ENCODE measurements at regions not wholly inside any gene's neighbourhood (a gene's known extent, or its start where the extent isn't known, plus 50 kb on each side); places are given as distances from the start of the nearest gene placed in this dataset.

DNA sequence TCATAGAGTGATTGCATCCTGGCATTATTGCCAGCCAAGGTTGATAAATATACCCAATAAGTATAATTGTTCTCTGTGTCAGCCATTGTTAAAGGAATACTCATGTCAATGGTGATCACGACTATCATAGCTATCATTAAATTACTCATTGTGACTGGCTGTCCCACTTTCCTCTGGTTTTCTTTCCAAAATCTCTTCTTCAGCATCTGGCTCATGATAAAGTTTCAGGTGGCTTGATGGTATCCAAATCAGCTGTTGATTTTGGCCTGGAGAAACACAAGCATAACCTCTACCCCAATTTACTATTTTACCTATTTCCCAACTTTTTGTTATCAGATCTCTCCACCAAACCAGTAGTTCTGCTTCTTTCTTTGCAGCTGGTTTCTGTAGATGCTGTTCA, 67.1 kb upstream of the SPIN2A start:
- Histone ChIP-seq H3K4me3 (no peak overlapping the region), H3K9me3 (no peaks in the 10 kb centered on the region), H3K4me2 (no peak overlapping the region), H3K27ac (no peak overlapping the region), H3K4me1 (no peaks in the 10 kb centered on the region), H3K9ac (no peak overlapping the region), H3K27me3 (peaks cover 81% of the 10 kb centered on the region), H3K36me3 (no peaks in the 10 kb centered on the region), H4K20me1 (no peaks in the 10 kb centered on the region)
- TF ChIP-seq Cebpa-rat (IDR thresholded peaks at IDR 0.05): no peak

DNA sequence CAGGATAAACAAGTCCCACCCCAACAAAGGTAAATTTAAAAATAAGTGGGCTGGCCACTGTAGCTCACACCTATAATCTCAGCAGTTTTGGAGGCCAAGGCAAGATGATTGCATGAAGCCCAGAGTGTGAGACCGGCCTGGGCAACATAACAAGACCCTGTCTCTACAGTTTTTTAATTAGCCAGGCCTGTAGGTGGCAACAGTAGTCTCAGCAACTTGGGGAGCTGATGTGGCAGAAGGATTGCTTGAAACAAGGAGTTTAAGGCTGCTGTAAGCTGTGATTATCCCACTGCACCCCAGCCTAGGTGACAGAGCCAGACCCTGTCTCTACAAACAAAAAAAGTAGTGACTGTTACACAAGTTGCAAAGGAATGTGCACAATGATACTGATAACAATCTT, 74.6 kb upstream of the FAAH2 start:
- no peak overlapping the region for H3K9ac ChIP-seq
- H4K20me1 ChIP-seq: no peaks in the 10 kb centered on the region
- H3K4me2 ChIP-seq: no peak overlapping the region
- peaks cover 16% of the 10 kb centered on the region; the same call in 1 of the 2 replicates for H3K9me3 ChIP-seq
- no peak overlapping the region for H3K27ac ChIP-seq
- H3K27me3 ChIP-seq: peaks cover 59% of the 10 kb centered on the region
- H3K4me3 ChIP-seq: no peak overlapping the region
- no peak for TF ChIP-seq Cebpa-rat (IDR thresholded peaks at IDR 0.05)
- H3K36me3 ChIP-seq: no peaks in the 10 kb centered on the region
- no peaks in the 10 kb centered on the region for H3K4me1 ChIP-seq

GRCh38 chrX:57227691-57228090, 58.8 kb upstream of the FAAH2 start:
- Histone ChIP-seq H3K4me2 (no peak overlapping the region), H3K4me3 (no peak overlapping the region), H4K20me1 (no peaks in the 10 kb centered on the region; the same call in 1 of the 2 replicates), H3K4me1 (no peaks in the 10 kb centered on the region), H3K36me3 (no peaks in the 10 kb centered on the region), H3K9ac (no peak overlapping the region), H3K27me3 (peaks cover 97% of the 10 kb centered on the region), H3K27ac (no peak overlapping the region), H3K9me3 (peaks cover 7% of the 10 kb centered on the region)
- no peak for TF ChIP-seq Cebpa-rat (IDR thresholded peaks at IDR 0.05)

DNA sequence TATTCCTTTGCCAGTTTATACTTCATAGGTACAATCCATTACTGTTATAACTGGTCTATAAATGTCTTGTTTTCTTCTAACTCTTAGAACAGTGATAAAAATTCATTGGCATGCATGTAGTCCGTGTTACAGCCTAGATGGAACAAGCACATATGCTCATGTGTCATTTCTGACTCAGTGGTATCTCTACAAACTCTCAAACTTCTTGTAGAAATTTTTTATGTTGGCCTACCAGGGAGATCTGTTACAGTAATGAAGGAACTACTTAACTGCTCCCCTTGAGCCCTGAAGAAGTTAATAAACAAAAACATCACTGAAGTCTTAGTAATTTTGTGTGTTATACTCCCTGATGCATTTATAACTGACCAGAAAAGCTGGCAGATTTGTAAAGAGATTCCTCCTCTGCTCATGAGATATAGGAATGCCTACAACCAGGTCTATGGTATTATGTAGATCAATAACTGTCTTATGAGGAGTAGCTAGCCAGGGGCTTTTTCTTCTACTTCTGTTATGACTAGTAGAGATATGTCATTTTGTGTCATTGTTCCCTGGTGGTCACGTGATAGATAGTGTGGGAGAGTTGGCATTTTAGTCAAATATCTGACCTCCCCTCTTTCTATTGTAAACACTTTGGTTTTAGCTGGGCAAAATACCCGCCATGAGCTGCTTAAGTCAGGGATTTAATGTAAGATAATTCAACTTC, 53.7 kb upstream of the FAAH2 start:
- H3K9me3 ChIP-seq: peaks cover 2% of the 10 kb centered on the region; the same call in 1 of the 2 replicates
- no peaks in the 10 kb centered on the region; the same call in 1 of the 2 replicates for H4K20me1 ChIP-seq
- no peak overlapping the region for H3K4me2 ChIP-seq
- no peaks in the 10 kb centered on the region for H3K36me3 ChIP-seq
- peaks cover 82% of the 10 kb centered on the region for H3K27me3 ChIP-seq
- H3K27ac ChIP-seq: no peak overlapping the region
- no peak overlapping the region for H3K4me3 ChIP-seq
- H3K9ac ChIP-seq: no peak overlapping the region
- H3K4me1 ChIP-seq: no peaks in the 10 kb centered on the region
- TF ChIP-seq Cebpa-rat (IDR thresholded peaks at IDR 0.05): no peak
